Neural cell (in vitro differentiated cells): ENCODE measurements at regions not wholly inside any gene's neighbourhood (a gene's known extent, or its start where the extent isn't known, plus 50 kb on each side); places are given as distances from the start of the nearest gene placed in this dataset.

Experiments used
- EP300 ChIP-seq: fragments of 450-650 bp; conservative IDR thresholded peaks from 2 replicates; pipeline ENCODE4 v1.6.1; 2014; ENCODE audit warnings: antibody characterized with exemption, mild to moderate bottlenecking, moderate library complexity; ENCODE audit not compliant: poor library complexity, severe bottlenecking
- TF ChIP-seq, protein P1 (sequence below): fragments of 450-650 bp; IDR thresholded peaks from 2 replicates; pipeline ENCODE4 v1.5.1; 2014; ENCODE audit warnings: antibody characterized with exemption, mild to moderate bottlenecking, moderate library complexity; ENCODE audit not compliant: poor library complexity, severe bottlenecking

DNA sequence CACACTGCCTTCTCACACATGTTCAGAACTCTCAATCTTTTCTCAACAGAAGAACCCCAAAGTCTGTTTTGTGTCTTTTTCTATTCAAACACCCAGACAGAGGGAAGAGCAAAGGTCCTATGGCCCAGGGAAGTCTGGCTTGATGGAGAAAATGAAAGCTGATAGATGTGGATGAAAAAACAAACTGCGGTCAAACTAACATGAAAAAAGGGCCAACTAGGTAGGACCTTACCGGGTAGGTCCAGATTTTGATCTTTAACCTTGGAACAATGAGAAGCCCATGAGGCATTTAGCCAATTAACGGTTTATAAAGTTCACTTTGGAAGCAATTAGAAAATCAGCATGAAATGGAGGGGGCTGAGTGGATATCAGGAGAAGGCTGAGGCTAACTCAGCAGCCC lies 507.7 kb upstream of the SLC35B3 start:
- TF ChIP-seq, protein P1, sequence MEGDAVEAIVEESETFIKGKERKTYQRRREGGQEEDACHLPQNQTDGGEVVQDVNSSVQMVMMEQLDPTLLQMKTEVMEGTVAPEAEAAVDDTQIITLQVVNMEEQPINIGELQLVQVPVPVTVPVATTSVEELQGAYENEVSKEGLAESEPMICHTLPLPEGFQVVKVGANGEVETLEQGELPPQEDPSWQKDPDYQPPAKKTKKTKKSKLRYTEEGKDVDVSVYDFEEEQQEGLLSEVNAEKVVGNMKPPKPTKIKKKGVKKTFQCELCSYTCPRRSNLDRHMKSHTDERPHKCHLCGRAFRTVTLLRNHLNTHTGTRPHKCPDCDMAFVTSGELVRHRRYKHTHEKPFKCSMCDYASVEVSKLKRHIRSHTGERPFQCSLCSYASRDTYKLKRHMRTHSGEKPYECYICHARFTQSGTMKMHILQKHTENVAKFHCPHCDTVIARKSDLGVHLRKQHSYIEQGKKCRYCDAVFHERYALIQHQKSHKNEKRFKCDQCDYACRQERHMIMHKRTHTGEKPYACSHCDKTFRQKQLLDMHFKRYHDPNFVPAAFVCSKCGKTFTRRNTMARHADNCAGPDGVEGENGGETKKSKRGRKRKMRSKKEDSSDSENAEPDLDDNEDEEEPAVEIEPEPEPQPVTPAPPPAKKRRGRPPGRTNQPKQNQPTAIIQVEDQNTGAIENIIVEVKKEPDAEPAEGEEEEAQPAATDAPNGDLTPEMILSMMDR, result no peak
- TF ChIP-seq EP300, result no peak
